Progenitor cell of endocrine pancreas (in vitro differentiated cells): ENCODE measurements at regions not wholly inside any gene's neighbourhood (a gene's known extent, or its start where the extent isn't known, plus 50 kb on each side); places are given as distances from the start of the nearest gene placed in this dataset.

Source experiments
- DNase-seq: peaks from one replicate; pipeline ENCODE4 v3.0.0; 2021; ENCODE audit warnings: low spot score; ENCODE audit not compliant: unreplicated experiment
- H3K27ac Mint-ChIP-seq: 2 replicates; pipeline ENCODE4 v1.8.0; 2021; ENCODE audit warnings: mild to moderate bottlenecking, moderate library complexity, mixed read lengths
- H3K27me3 Mint-ChIP-seq: 2 replicates; pipeline ENCODE4 v1.8.0; 2021; ENCODE audit warnings: mixed read lengths
- H3K36me3 Mint-ChIP-seq: 2 replicates; pipeline ENCODE4 v1.8.0; 2022; ENCODE audit warnings: mixed read lengths; ENCODE audit not compliant: insufficient read depth
- H3K4me1 Mint-ChIP-seq: 2 replicates; pipeline ENCODE4 v1.8.0; 2021; ENCODE audit warnings: low read depth, mixed read lengths
- H3K4me3 Mint-ChIP-seq: 2 replicates; pipeline ENCODE4 v1.8.0; 2021; ENCODE audit warnings: low read depth, mild to moderate bottlenecking, moderate library complexity, mixed read lengths
- H3K9me3 Mint-ChIP-seq: 2 replicates; pipeline ENCODE4 v1.8.0; 2021; ENCODE audit warnings: low read depth, mixed read lengths
- CTCF ChIP-seq: fragments of 200-600 bp; sonication (generic); IDR thresholded peaks from one replicate; pipeline ENCODE4 v1.5.0; 2021; ENCODE audit warnings: antibody characterized with exemption, mild to moderate bottlenecking; ENCODE audit not compliant: unreplicated experiment

GRCh38 chr5:87829217-87829551, 416.5 kb upstream of the CCNH start:
- peaks cover 24% of the 10 kb centered on the region for H3K9me3 Mint-ChIP-seq
- no peaks in the 10 kb centered on the region for H3K4me1 Mint-ChIP-seq
- no peak overlapping the region for H3K27ac Mint-ChIP-seq
- H3K36me3 Mint-ChIP-seq = no peaks in the 10 kb centered on the region
- no peaks in the 10 kb centered on the region for H3K27me3 Mint-ChIP-seq
- H3K4me3 Mint-ChIP-seq = no peak overlapping the region
- TF ChIP-seq CTCF = no peak
- no peak for DNase-seq

GRCh38 chr5:87828545-87829216, 416.0 kb upstream of the CCNH start:
- no peak for TF ChIP-seq CTCF
- no peaks in the 10 kb centered on the region for H3K36me3 Mint-ChIP-seq
- no peak overlapping the region for H3K27ac Mint-ChIP-seq

GRCh38 chr5:87827539-87827938, 414.8 kb upstream of the CCNH start:
- Mint-ChIP-seq H3K27ac (no peak overlapping the region), H3K36me3 (no peaks in the 10 kb centered on the region), H3K4me3 (no peak overlapping the region), H3K4me1 (no peaks in the 10 kb centered on the region), H3K9me3 (peaks cover 11% of the 10 kb centered on the region), H3K27me3 (no peaks in the 10 kb centered on the region)
- DNase-seq = no peak
- no peak for TF ChIP-seq CTCF

More at GRCh38 chr5:87828545-87829216, 416.0 kb upstream of the CCNH start:
- Mint-ChIP-seq H3K4me1 (no peaks in the 10 kb centered on the region), H3K9me3 (peaks cover 19% of the 10 kb centered on the region), H3K4me3 (no peak overlapping the region), H3K27me3 (no peaks in the 10 kb centered on the region)
- no peak for DNase-seq

GRCh38 chr5:87826507-87826906, 413.8 kb upstream of the CCNH start:
- no peak overlapping the region for H3K4me3 Mint-ChIP-seq
- H3K27ac Mint-ChIP-seq = no peak overlapping the region
- TF ChIP-seq CTCF = no peak
- DNase-seq = no peak
- H3K4me1 Mint-ChIP-seq = no peaks in the 10 kb centered on the region
- no peaks in the 10 kb centered on the region for H3K36me3 Mint-ChIP-seq
- H3K9me3 Mint-ChIP-seq = peaks cover 4% of the 10 kb centered on the region
- no peaks in the 10 kb centered on the region for H3K27me3 Mint-ChIP-seq

- Mint-ChIP-seq H3K27me3 (no peaks in the 10 kb centered on the region), H3K36me3 (no peaks in the 10 kb centered on the region), H3K9me3 (peaks cover 4% of the 10 kb centered on the region), H3K4me3 (no peak overlapping the region), H3K27ac (no peak overlapping the region), H3K4me1 (no peaks in the 10 kb centered on the region)
- TF ChIP-seq CTCF = no peak
- DNase-seq = no peak
These were observed 412.9 kb upstream of the CCNH start for GRCh38 chr5:87825583-87825982.
